GM12891 (cell line): ENCODE measurements at regions not wholly inside any gene's neighbourhood (a gene's known extent, or its start where the extent isn't known, plus 50 kb on each side); places are given as distances from the start of the nearest gene placed in this dataset.

Experiments used
- POLR2A ChIP-seq: IDR thresholded peaks from 2 replicates; pipeline ENCODE4 v1.6.1; 2011; ENCODE audit warnings: low read depth, low read length, control low read depth
- POLR2AphosphoS5 ChIP-seq: IDR thresholded peaks from 2 replicates; pipeline ENCODE4 v1.6.1; 2011; ENCODE audit warnings: low read depth, low read length, control low read depth
- POU2F2 ChIP-seq: IDR thresholded peaks from 2 replicates; pipeline ENCODE4 v1.6.1; 2011; ENCODE audit warnings: low read depth, mild to moderate bottlenecking, control low read depth, low read length, moderate library complexity
- TAF1 ChIP-seq: IDR thresholded peaks from 2 replicates; pipeline ENCODE4 v1.6.1; 2011; ENCODE audit warnings: low read depth, low read length, control low read depth

DNA sequence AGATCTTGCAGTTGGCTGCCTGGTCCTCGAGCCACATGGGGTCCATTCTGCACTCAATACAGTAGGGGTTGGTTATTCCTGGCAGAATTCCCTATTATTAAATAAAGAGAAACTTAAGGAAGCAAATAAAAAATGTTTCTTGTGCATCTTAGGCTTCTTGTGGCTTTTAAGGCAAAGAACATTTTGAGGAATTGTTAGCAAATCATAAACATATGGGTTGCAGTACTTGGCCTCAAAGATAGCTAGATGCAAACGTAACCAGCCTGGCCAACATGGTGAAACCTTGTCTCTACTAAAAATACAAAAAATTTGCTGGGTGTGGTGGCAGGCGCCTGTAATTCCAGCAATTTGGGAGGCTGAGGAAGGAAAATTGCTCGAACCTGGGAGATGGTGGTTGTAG, 50.8 kb upstream of the KCNA5 start:
- no peak for TF ChIP-seq POLR2AphosphoS5
- no peak for TF ChIP-seq POLR2A
- TF ChIP-seq TAF1: no peak
- TF ChIP-seq POU2F2: no peak
